ENCODE measurements at regions not wholly inside any gene's neighbourhood (a gene's known extent, or its start where the extent isn't known, plus 50 kb on each side); places are given as distances from the start of the nearest gene placed in this dataset.

- in situ Hi-C loops (cut with HindIII; ENCODE audit: extremely low pct_ligation_motif_present, low pct_unique_long_range_greater_than_20kb): no loop called here
- intact Hi-C loops (cut with micrococcal nuclease; ENCODE audit: unreplicated experiment): no loop called here
- Histone ChIP-seq H3K4me2 (ENCODE audit: low read depth, low read length) (no peak overlapping the region), H3K4me1 (ENCODE audit: insufficient read depth, low read length) (no peaks in the 10 kb centered on the region), H2AFZ (ENCODE audit: low read length) (no peak overlapping the region), H3K36me3 (replicated peaks in 1 of 2; ENCODE audit: control insufficient read depth in 1 of 2, insufficient read depth in 2 of 2, low read length in 2 of 2) (no peaks in the 10 kb centered on the region), H3K79me2 (ENCODE audit: insufficient read depth, low read length) (no peaks in the 10 kb centered on the region), H3K27ac (ENCODE audit: extremely low read length, insufficient read depth, low read length) (no peak overlapping the region), H3K9ac (ENCODE audit: insufficient read depth, low read depth, low read length) (no peak overlapping the region), H3K27me3 (ENCODE audit: control insufficient read depth in 1 of 2, insufficient read depth in 2 of 2, low read length in 2 of 2) (no peaks in the 10 kb centered on the region), H3K9me3 (ENCODE audit: low read length) (peaks cover 16% of the 10 kb centered on the region), H4K20me1 (ENCODE audit: insufficient read depth, low read length) (no peaks in the 10 kb centered on the region), H3K4me3 (replicated peaks in 1 of 3; ENCODE audit: insufficient read depth in 1 of 3, low read depth in 2 of 3, low read length in 3 of 3) (no peak overlapping the region)
- ATAC-seq (no peak), DNase-seq (ENCODE audit: low spot score) (no peak), FAIRE-seq (no peak)
- TF ChIP-seq ZNF333 (CRISPR knock-in tag; IDR thresholded peaks at IDR 0.05; ENCODE audit: borderline replicate concordance) (no peak), ZC3H4 (CRISPR knock-in tag; IDR thresholded peaks at IDR 0.05; ENCODE audit: borderline replicate concordance) (no peak), ZNF800 (CRISPR knock-in tag; IDR thresholded peaks at IDR 0.05) (no peak)
- ChIA-PET CTCF (ENCODE audit: low intra/inter-chr PET ratio, low total read pairs) (no interaction called here), POLR2A (no interaction called here)
- BruUV-seq (replicated peaks): no TSS peak
- 8% methylated on average over 4 of the region's 4 CpGs for WGBS (ENCODE audit: low lambda C conversion rate)
Observed at GRCh38 chr14:38098074-38098836, 109.4 kb upstream of the SSTR1 start.

GRCh38 chr14:38101679-38102078 lies 106.0 kb upstream of the SSTR1 start:
- FAIRE-seq: no peak
- TF ChIP-seq TMF1 (CRISPR knock-in tag; IDR thresholded peaks at IDR 0.05; ENCODE audit: low read depth): no peak
- TF ChIP-seq MAF1 (CRISPR knock-in tag; IDR thresholded peaks at IDR 0.05; ENCODE audit: borderline replicate concordance): no peak
- no peak for TF ChIP-seq CENPBD1 (CRISPR knock-in tag; IDR thresholded peaks at IDR 0.05; ENCODE audit: borderline replicate concordance, low read depth)
- no peak for TF ChIP-seq ZNF468 (CRISPR knock-in tag; IDR thresholded peaks at IDR 0.05)
- TF ChIP-seq KAT2B (IDR thresholded peaks at IDR 0.05; ENCODE audit: borderline replicate concordance, low read depth, low read length): no peak
- TF ChIP-seq ZNF17 (CRISPR knock-in tag; IDR thresholded peaks at IDR 0.05): no peak
- no peak for TF ChIP-seq PAX8 (CRISPR knock-in tag; IDR thresholded peaks at IDR 0.05; ENCODE audit: borderline replicate concordance)
- TF ChIP-seq ZNF251 (CRISPR knock-in tag; IDR thresholded peaks at IDR 0.05): no peak
- TF ChIP-seq ARNT (IDR thresholded peaks at IDR 0.05): no peak
- no peak for TF ChIP-seq ZNF768 (CRISPR knock-in tag; IDR thresholded peaks at IDR 0.05)
- no peak for TF ChIP-seq ZNF546 (CRISPR knock-in tag; conservative IDR thresholded peaks at IDR 0.05)
- no peak for TF ChIP-seq SRSF9 (IDR thresholded peaks at IDR 0.05; ENCODE audit: borderline replicate concordance, insufficient read depth, low read depth, low read length, poor library complexity, severe bottlenecking)
- TF ChIP-seq ZNF780A (CRISPR knock-in tag; IDR thresholded peaks at IDR 0.05): no peak
- TF ChIP-seq RBFOX2 (IDR thresholded peaks at IDR 0.05; ENCODE audit: low read depth, low read length): no peak
- TF ChIP-seq ZNF382 (CRISPR knock-in tag; IDR thresholded peaks at IDR 0.05; ENCODE audit: borderline replicate concordance): no peak

More at GRCh38 chr14:38101679-38102078, 106.0 kb upstream of the SSTR1 start:
- DNase-seq (ENCODE audit: low spot score) (no peak), ATAC-seq (no peak; the same call in 2 of the 3 replicates)
- 28% methylated on average over 1 of the region's 1 CpG for WGBS (ENCODE audit: low lambda C conversion rate)
- Histone ChIP-seq H3K9ac (ENCODE audit: insufficient read depth, low read depth, low read length) (no peak overlapping the region), H3K4me2 (ENCODE audit: low read depth, low read length) (no peak overlapping the region), H3K79me2 (ENCODE audit: insufficient read depth, low read length) (no peaks in the 10 kb centered on the region), H3K9me3 (ENCODE audit: low read length) (peaks cover 4% of the 10 kb centered on the region; the same call in 1 of the 2 replicates), H3K27me3 (ENCODE audit: control insufficient read depth in 1 of 2, insufficient read depth in 2 of 2, low read length in 2 of 2) (no peaks in the 10 kb centered on the region), H3K4me1 (ENCODE audit: insufficient read depth, low read length) (no peaks in the 10 kb centered on the region), H4K20me1 (ENCODE audit: insufficient read depth, low read length) (no peaks in the 10 kb centered on the region), H2AFZ (ENCODE audit: low read length) (no peak overlapping the region), H3K36me3 (replicated peaks in 1 of 2; ENCODE audit: control insufficient read depth in 1 of 2, insufficient read depth in 2 of 2, low read length in 2 of 2) (no peaks in the 10 kb centered on the region), H3K27ac (ENCODE audit: extremely low read length, insufficient read depth, low read length) (no peak overlapping the region), H3K4me3 (replicated peaks in 1 of 3; ENCODE audit: insufficient read depth in 1 of 3, low read depth in 2 of 3, low read length in 3 of 3) (no peak overlapping the region)
- in situ Hi-C loops (cut with HindIII; ENCODE audit: extremely low pct_ligation_motif_present, low pct_unique_long_range_greater_than_20kb): no loop called here
- no TSS peak for BruUV-seq (replicated peaks)
- ChIA-PET CTCF (ENCODE audit: low intra/inter-chr PET ratio, low total read pairs) (no interaction called here), POLR2A (no interaction called here)
- intact Hi-C loops (cut with micrococcal nuclease; ENCODE audit: unreplicated experiment): no loop called here
